Neutrophil (primary cell): ENCODE measurements at regions not wholly inside any gene's neighbourhood (a gene's known extent, or its start where the extent isn't known, plus 50 kb on each side); places are given as distances from the start of the nearest gene placed in this dataset.

ENCODE experiments used
- H3K27ac ChIP-seq: fragments of 200-600 bp; sonication (generic); 2 replicates; pipeline ENCODE4 v1.5.1; 2016; ENCODE audit warnings: mild to moderate bottlenecking, moderate library complexity
- H3K27me3 ChIP-seq: fragments of 200-600 bp; sonication (generic); 2 replicates; pipeline ENCODE4 v1.6.0; 2016; ENCODE audit warnings: mild to moderate bottlenecking
- H3K36me3 ChIP-seq: fragments of 200-600 bp; sonication (generic); 2 replicates; pipeline ENCODE4 v1.5.1; 2017
- H3K4me1 ChIP-seq, 2 experiments: fragments of 200-600 bp in 1 of 2; sonication (generic) in 1 of 2; 1 replicate in 1 of 2; 2 replicates in 1 of 2; pipeline versions ENCODE4 v1.5.1 to v1.6.1; 2013 to 2016; ENCODE audit warnings: low read depth in 1 of 2, low read length in 1 of 2, mild to moderate bottlenecking in 1 of 2, moderate library complexity in 1 of 2; ENCODE audit not compliant: control insufficient read depth in 1 of 2, insufficient read depth in 1 of 2
- H3K4me3 ChIP-seq, 2 experiments: fragments of 200-600 bp in 1 of 2; sonication (generic) in 1 of 2; 1 replicate in 1 of 2; 2 replicates in 1 of 2; pipeline ENCODE4 v1.5.1; 2013 to 2016; ENCODE audit warnings: low read depth in 1 of 2, low read length in 1 of 2, mild to moderate bottlenecking in 1 of 2, moderate library complexity in 1 of 2
- H3K9me3 ChIP-seq: fragments of 200-600 bp; sonication (generic); 2 replicates; pipeline ENCODE4 v1.5.1; 2016
- CTCF ChIP-seq: fragments of 200-600 bp; sonication (generic); IDR thresholded peaks from 2 replicates; pipeline ENCODE4 v1.5.1; 2016; ENCODE audit warnings: antibody characterized with exemption

- Histone ChIP-seq H3K36me3 (no peaks in the 10 kb centered on the region), H3K9me3 (peaks cover 2% of the 10 kb centered on the region), H3K4me3 (no peak overlapping the region), H3K4me1 (peaks cover 0 to 6% of the 10 kb centered on the region in 2 experiments), H3K27ac (no peak overlapping the region), H3K27me3 (no peaks in the 10 kb centered on the region)
- TF ChIP-seq CTCF, result no peak
These were observed 277.5 kb upstream of the AGTR2 start for GRCh38 chrX:115892787-115893671.

GRCh38 chrX:115894087-115894486 lies 276.5 kb upstream of the AGTR2 start:
- peaks cover 0 to 6% of the 10 kb centered on the region in 2 experiments for H3K4me1 ChIP-seq
- H3K4me3 ChIP-seq, result no peak overlapping the region
- H3K36me3 ChIP-seq, result no peaks in the 10 kb centered on the region
- no peak for TF ChIP-seq CTCF
- no peaks in the 10 kb centered on the region for H3K27me3 ChIP-seq
- no peak overlapping the region for H3K27ac ChIP-seq
- H3K9me3 ChIP-seq, result no peaks in the 10 kb centered on the region

- Histone ChIP-seq H3K9me3 (no peaks in the 10 kb centered on the region), H3K4me1 (peaks cover 0 to 6% of the 10 kb centered on the region in 2 experiments), H3K4me3 (no peak overlapping the region), H3K27ac (no peak overlapping the region), H3K27me3 (no peaks in the 10 kb centered on the region), H3K36me3 (no peaks in the 10 kb centered on the region)
- TF ChIP-seq CTCF, result no peak
These were observed 274.7 kb upstream of the AGTR2 start for GRCh38 chrX:115895678-115896329.

- Histone ChIP-seq H3K27me3 (no peaks in the 10 kb centered on the region), H3K9me3 (no peaks in the 10 kb centered on the region), H3K4me1 (peaks cover 0 to 6% of the 10 kb centered on the region in 2 experiments), H3K36me3 (no peaks in the 10 kb centered on the region), H3K27ac (no peak overlapping the region), H3K4me3 (no peak overlapping the region)
- TF ChIP-seq CTCF, result no peak
These were observed 274.2 kb upstream of the AGTR2 start for GRCh38 chrX:115896362-115896761.

- Histone ChIP-seq H3K9me3 (no peaks in the 10 kb centered on the region), H3K27ac (no peak overlapping the region), H3K27me3 (no peaks in the 10 kb centered on the region), H3K4me3 (no peak overlapping the region), H3K4me1 (peaks cover 0 to under 1% of the 10 kb centered on the region in 2 experiments), H3K36me3 (no peaks in the 10 kb centered on the region)
- TF ChIP-seq CTCF, result no peak
These were observed 272.6 kb upstream of the AGTR2 start for GRCh38 chrX:115897956-115898355.
